ENCODE measurements at regions not wholly inside any gene's neighbourhood (a gene's known extent, or its start where the extent isn't known, plus 50 kb on each side); places are given as distances from the start of the nearest gene placed in this dataset.
"Not testable (repeated sequence)": the region's sequence is repeated elsewhere in the genome, so short reads cannot be mapped to it uniquely, and the experiment has no call there.

GRCh38 chr5:173413471-173413982 is 85.3 kb upstream of the STC2 start:
- no peak for DNase-seq

DNA sequence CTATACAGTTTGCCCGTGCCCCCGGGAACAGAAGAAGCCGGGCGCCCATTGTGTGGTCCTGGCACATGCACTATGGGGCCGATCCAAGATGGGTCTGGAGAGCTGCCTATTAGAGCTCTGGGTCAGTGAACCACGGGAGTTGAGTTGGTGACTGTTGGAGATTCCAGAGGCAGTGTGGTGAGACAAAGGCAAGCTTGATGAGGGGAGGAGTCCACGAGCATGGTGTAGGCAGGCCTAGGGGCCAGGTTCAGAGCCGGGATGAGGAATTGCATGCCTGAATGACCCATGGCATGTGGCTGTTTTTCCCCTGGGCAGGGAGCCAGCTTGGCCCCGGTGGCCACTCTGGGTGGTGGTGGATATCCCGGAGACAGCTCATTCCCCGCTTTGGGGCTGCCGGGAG is 84.4 kb upstream of the STC2 start:
- DNase-seq = no peak

GRCh38 chr5:173411791-173412555 is 83.8 kb upstream of the STC2 start:
- DNase-seq = no peak

DNA sequence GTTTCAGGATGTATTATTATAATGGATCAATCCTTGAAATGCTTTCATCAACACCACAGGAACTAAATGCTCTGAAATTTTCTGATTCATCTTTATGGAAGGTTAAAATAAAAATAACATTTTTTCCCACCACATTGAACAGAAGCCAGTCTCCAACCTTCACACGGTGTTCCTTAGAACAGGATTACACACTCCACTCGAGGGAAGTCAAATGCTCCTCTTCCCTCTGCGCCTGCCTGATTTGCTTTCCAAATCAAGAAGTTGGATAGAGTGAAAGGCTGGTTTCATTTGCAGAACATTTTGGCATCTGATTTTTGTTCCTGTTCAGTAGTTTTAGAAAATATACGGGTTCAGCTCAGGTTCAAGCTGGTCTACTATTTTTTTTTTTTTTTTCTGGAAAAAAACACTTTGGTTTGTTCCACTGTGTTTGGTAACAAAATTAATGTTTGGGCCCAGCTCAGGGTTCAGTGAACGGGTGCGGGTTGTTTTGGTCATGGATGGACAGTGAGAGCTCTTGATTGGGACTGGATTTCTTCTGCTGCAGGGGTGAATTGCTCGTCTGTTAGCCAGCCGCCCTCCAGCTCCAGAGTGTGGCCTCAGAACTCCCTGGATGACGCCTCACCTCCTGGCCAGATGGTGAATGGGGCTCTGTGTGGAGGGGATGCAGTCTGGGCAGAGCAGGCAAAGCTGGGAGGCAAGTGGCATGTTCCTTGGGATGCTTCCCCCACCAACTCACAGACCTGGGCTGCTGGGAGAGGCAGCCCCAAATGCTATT is 82.4 kb upstream of the STC2 start:
- no peak for DNase-seq

GRCh38 chr5:173408946-173409345 is 80.7 kb upstream of the STC2 start:
- no peak for DNase-seq

DNA sequence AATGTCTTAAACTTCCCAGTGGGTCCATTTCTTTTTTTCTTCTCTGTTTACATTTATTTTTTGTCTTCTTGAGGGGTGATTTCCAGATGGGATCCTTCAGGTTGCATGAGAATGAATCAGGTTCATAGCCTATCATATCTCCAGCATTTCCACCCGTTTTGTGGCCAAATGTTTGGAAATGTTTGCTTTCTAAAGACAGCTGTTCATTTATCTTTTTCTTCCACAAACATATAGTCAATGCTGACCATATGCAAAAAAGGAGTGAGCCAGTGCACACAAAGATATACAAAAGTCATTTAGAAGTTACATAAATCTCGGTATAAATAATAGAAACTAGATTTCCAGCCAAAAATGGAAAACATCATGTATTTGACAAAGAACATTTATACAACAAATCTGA is 71.6 kb upstream of the STC2 start:
- no peak for DNase-seq

DNA sequence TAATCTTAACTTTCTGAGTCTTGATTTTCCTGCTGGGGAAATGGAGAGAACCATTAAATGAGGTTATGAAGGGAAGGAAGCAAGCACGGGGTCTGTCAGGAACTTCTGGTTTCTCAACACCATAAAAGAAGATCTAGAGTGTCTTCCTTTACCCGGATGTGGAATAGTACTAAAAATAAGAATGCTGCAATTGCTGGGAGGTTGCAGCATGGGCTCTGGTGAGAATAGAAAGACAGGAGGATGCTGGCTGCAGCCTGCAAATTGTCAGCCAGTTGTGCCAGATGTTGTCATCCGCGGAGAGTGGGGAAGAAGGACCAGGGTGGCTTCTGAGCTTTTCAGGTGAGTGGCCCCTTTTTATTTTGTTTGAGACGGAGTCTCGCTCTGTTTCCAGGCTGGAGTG is 69.3 kb upstream of the STC2 start:
- no peak for DNase-seq

DNA sequence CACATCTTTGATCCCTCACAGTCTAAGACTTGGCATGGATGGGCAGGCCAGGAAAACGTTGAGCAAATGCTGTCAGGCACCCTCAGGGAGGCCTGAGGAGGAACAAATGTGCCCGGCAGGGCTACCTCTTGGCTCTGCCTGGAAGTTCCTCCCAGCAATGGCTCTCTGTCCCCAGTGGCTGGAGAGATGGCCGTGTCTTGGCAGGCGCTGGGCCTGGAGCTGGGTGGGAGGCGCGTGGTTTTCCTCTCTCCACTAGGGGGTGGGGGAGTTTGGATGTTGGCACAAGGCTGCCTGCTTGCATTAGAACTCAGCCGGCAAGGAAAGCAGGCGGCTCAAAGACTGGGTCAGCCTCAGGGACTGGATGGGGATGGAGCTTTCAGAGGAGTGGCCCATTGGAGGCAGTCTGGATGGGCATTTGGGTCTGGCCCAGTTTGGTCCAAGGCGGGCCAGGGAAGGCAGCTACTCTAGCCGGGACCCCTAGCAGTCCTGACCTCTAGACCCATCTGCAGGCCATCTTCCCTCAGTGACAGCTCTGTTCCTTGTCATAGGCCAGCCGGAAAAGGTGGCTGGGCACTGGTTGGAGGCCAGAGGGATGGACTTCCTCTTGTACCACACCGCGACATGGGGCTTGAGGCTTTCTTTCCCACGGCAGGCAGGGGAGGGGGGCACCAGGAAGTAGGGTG is 68.2 kb upstream of the STC2 start:
- DNase-seq = no peak

- no peak for DNase-seq
Observed at GRCh38 chr5:173395933-173396308, 67.7 kb upstream of the STC2 start.

- peak; percentile 69 for DNase-seq
Observed at GRCh38 chr5:173395257-173395932, 67.2 kb upstream of the STC2 start.

- DNase-seq = no peak
Observed at GRCh38 chr5:173394701-173395100, 66.5 kb upstream of the STC2 start.

- DNase-seq = no peak
Observed at GRCh38 chr5:173392172-173392571, 64.0 kb upstream of the STC2 start.

GRCh38 chr5:173391031-173391430 is 62.8 kb upstream of the STC2 start:
- no peak for DNase-seq

DNA sequence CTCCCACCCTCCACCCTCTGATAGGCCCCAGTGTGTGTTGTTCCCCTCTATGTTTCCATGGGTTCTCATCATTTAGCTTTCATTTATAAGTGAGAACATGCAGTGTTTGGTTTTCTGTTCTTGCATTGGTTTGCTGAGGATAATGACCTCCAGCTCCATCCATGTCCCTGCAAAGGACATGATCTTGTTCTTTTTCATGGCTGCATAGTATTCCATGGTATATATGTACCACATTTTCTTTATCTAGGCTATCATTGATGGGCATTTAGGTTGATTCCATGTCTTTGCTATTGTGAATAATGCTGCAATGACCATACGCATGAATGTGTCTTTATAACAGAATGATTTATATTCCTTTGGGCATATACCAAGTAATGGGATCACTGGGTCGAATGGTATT is 59.1 kb upstream of the STC2 start:
- DNase-seq = not testable (repeated sequence)

- DNase-seq = no peak
Observed at GRCh38 chr5:173385832-173386360, 57.7 kb upstream of the STC2 start.

DNA sequence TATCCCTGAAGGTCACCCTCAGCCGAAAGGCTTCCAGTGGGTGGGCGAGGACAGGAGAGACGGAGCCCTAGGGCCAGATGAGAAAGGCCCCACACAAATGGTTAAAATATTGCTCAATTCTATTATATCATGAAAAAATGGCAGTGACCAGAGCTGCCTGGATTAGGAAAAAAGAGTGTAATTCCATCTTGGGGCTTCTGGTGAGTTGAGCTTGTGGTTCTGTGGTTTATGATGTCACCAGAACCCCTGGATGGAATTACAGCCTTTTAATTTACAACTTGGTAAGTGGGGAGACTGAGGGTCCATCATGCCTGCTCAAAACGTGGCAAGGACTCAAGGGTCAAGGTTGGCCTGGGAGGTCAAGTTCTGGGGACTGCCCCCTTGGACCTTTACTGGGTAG is 55.5 kb upstream of the STC2 start:
- peak; percentile 7 for DNase-seq

DNA sequence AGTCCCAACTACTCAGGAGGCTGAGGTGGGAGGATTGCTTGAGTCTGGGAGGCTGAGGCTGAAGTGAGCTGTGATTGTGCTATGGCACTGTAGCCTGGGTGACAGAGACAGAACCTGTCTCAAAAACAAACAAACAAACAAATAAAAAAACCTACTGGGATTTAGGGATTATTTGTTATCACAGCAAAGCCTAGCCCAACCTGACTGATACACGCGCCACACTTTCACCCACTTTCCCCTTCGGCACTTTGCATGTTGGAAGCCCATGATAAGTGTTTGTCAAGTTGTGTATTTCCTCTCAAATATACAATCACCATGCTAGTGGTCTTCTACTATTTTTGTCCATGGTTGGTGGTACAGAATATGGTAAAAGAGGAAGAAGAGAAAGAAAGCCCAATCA is 50.5 kb upstream of the STC2 start:
- no peak for DNase-seq
